ENCODE measurements at regions not wholly inside any gene's neighbourhood (a gene's known extent, or its start where the extent isn't known, plus 50 kb on each side); places are given as distances from the start of the nearest gene placed in this dataset.
A peak's percentile ranks its signal among the peaks of the same experiment; 100 is the strongest.

- Histone ChIP-seq H3K9me3 (no peaks in the 10 kb centered on the region), H3K4me1 (peaks cover 0 to 27% (median 12%) of the 10 kb centered on the region in 4 donors), H3K27me3 (no peaks in the 10 kb centered on the region), H3K36me3 (no peaks in the 10 kb centered on the region), H3K4me3 (no peak overlapping the region), H3K27ac (peak overlapping the region in 1 of 4 donors; percentile 15)
- intact Hi-C loops (cut with DNase I; ENCODE audit: low total_unique reads) (no loop called here), in situ Hi-C loops (cut with MboI; ENCODE audit: low pct_ligation_motif_present in 1 of 4, low pct_unique_long_range_greater_than_20kb in 1 of 4, low sequenced_read_pairs in 3 of 4) (no loop called here)
- DNase-seq: peak; percentile 20
- no peak for TF ChIP-seq CTCF (IDR thresholded peaks at IDR 0.05)
- TF ChIP-seq POLR2A (IDR thresholded peaks at IDR 0.05): no peak
- TF ChIP-seq POLR2AphosphoS5 (IDR thresholded peaks at IDR 0.05): no peak
- TF ChIP-seq EP300 (IDR thresholded peaks at IDR 0.05; ENCODE audit: low read depth): no peak
- WGBS, 2 donors (ENCODE audit: low coverage in 1 of 2): 29 to 45% methylated on average over 4 to 5 of the region's 5 CpGs
Measured at GRCh38 chr13:80011448-80012212, 329.3 kb downstream of the SPRY2 start.

- H3K27ac ChIP-seq: no peak overlapping the region
- peaks cover 0 to 27% (median 12%) of the 10 kb centered on the region in 4 donors for H3K4me1 ChIP-seq
- in situ Hi-C loops (cut with MboI; ENCODE audit: low pct_ligation_motif_present in 1 of 4, low pct_unique_long_range_greater_than_20kb in 1 of 4, low sequenced_read_pairs in 3 of 4): no loop called here
- no peaks in the 10 kb centered on the region for H3K27me3 ChIP-seq
- H3K4me3 ChIP-seq: no peak overlapping the region
- DNase-seq: no peak
- no peaks in the 10 kb centered on the region for H3K36me3 ChIP-seq
- intact Hi-C loops (cut with DNase I; ENCODE audit: low total_unique reads): no loop called here
- no peaks in the 10 kb centered on the region for H3K9me3 ChIP-seq
- 83 to 84% methylated on average over 2 to 4 of the region's 4 CpGs for WGBS, 2 donors (ENCODE audit: low coverage in 1 of 2)
- TF ChIP-seq EP300 (IDR thresholded peaks at IDR 0.05; ENCODE audit: low read depth): no peak
- TF ChIP-seq POLR2A (IDR thresholded peaks at IDR 0.05): no peak
- TF ChIP-seq POLR2AphosphoS5 (IDR thresholded peaks at IDR 0.05): no peak
- TF ChIP-seq CTCF (IDR thresholded peaks at IDR 0.05): no peak
Measured at GRCh38 chr13:80010846-80011245, 330.1 kb downstream of the SPRY2 start.

- Histone ChIP-seq H3K36me3 (no peaks in the 10 kb centered on the region), H3K9me3 (no peaks in the 10 kb centered on the region), H3K4me1 (peaks cover 0 to 27% (median 12%) of the 10 kb centered on the region in 4 donors), H3K4me3 (no peak overlapping the region), H3K27me3 (no peaks in the 10 kb centered on the region), H3K27ac (no peak overlapping the region)
- in situ Hi-C loops (cut with MboI; ENCODE audit: low pct_ligation_motif_present in 1 of 4, low pct_unique_long_range_greater_than_20kb in 1 of 4, low sequenced_read_pairs in 3 of 4) (no loop called here), intact Hi-C loops (cut with DNase I; ENCODE audit: low total_unique reads) (no loop called here)
- TF ChIP-seq CTCF (IDR thresholded peaks at IDR 0.05): no peak
- no peak for TF ChIP-seq POLR2AphosphoS5 (IDR thresholded peaks at IDR 0.05)
- no peak for TF ChIP-seq EP300 (IDR thresholded peaks at IDR 0.05; ENCODE audit: low read depth)
- no peak for TF ChIP-seq POLR2A (IDR thresholded peaks at IDR 0.05)
- WGBS, 2 donors (ENCODE audit: low coverage in 1 of 2): 75 to 76% methylated on average over 6 of the region's 6 CpGs
- no peak for DNase-seq
Measured at GRCh38 chr13:80010286-80010831, 330.6 kb downstream of the SPRY2 start.

GRCh38 chr13:80009760-80010159 lies 331.2 kb downstream of the SPRY2 start:
- TF ChIP-seq POLR2AphosphoS5 (IDR thresholded peaks at IDR 0.05) (no peak), CTCF (IDR thresholded peaks at IDR 0.05) (no peak), POLR2A (IDR thresholded peaks at IDR 0.05) (no peak), EP300 (IDR thresholded peaks at IDR 0.05; ENCODE audit: low read depth) (no peak)
- H3K27me3 ChIP-seq: no peaks in the 10 kb centered on the region
- H3K4me3 ChIP-seq: no peak overlapping the region
- peaks cover 0 to 27% (median 12%) of the 10 kb centered on the region in 4 donors for H3K4me1 ChIP-seq
- intact Hi-C loops (cut with DNase I; ENCODE audit: low total_unique reads) (no loop called here), in situ Hi-C loops (cut with MboI; ENCODE audit: low pct_ligation_motif_present in 1 of 4, low pct_unique_long_range_greater_than_20kb in 1 of 4, low sequenced_read_pairs in 3 of 4) (no loop called here)
- no peaks in the 10 kb centered on the region for H3K36me3 ChIP-seq
- DNase-seq: no peak
- H3K9me3 ChIP-seq: no peaks in the 10 kb centered on the region
- H3K27ac ChIP-seq: no peak overlapping the region

All from transverse colon (tissue), 4 donors.